ENCODE measurements at regions not wholly inside any gene's neighbourhood (a gene's known extent, or its start where the extent isn't known, plus 50 kb on each side); places are given as distances from the start of the nearest gene placed in this dataset.
A peak's percentile ranks its signal among the peaks of the same experiment; 100 is the strongest.

DNA sequence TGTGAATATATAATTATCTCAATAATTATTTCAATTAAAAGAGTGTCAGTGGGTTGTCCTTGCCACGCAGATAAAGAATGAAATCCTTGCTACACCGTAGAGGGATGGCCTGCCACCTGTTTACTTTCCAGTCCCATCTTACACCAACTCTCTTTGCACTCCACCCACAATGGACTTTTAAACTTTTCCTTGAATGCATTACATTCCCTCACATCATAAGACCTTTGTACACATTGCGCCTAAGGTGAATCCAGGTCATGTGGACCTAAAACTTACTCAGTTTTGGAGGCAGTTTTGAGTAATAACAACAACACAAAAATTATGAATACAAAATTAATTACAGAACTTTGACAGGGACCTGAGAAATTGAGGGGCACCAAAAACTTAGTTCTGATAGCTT is 78.7 kb upstream of the PDE5A start (continued):
- TF ChIP-seq, protein P1, sequence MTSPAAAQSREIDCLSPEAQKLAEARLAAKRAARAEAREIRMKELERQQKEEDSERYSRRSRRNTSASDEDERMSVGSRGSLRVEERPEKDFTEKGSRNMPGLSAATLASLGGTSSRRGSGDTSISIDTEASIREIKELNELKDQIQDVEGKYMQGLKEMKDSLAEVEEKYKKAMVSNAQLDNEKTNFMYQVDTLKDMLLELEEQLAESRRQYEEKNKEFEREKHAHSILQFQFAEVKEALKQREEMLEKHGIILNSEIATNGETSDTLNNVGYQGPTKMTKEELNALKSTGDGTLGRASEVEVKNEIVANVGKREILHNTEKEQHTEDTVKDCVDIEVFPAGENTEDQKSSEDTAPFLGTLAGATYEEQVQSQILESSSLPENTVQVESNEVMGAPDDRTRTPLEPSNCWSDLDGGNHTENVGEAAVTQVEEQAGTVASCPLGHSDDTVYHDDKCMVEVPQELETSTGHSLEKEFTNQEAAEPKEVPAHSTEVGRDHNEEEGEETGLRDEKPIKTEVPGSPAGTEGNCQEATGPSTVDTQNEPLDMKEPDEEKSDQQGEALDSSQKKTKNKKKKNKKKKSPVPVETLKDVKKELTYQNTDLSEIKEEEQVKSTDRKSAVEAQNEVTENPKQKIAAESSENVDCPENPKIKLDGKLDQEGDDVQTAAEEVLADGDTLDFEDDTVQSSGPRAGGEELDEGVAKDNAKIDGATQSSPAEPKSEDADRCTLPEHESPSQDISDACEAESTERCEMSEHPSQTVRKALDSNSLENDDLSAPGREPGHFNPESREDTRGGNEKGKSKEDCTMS (CRISPR knock-in tag; conservative IDR thresholded peaks at IDR 0.05): no peak
- TF ChIP-seq ZNF10 (CRISPR knock-in tag; IDR thresholded peaks at IDR 0.05; ENCODE audit: borderline replicate concordance, low read depth) (no peak), ZSCAN31 (CRISPR knock-in tag; IDR thresholded peaks at IDR 0.05; ENCODE audit: low read depth) (no peak), AGO1 (IDR thresholded peaks at IDR 0.05; ENCODE audit: low read depth, low read length, poor library complexity, severe bottlenecking) (no peak), HHEX (CRISPR knock-in tag; IDR thresholded peaks at IDR 0.05) (peak; percentile 59), ZKSCAN5 (CRISPR knock-in tag; IDR thresholded peaks at IDR 0.05) (no peak), ZNF816 (CRISPR knock-in tag; IDR thresholded peaks at IDR 0.05; ENCODE audit: borderline replicate concordance) (no peak), SSRP1 (CRISPR knock-in tag; IDR thresholded peaks at IDR 0.05) (no peak), HDAC2 (CRISPR knock-in tag; IDR thresholded peaks at IDR 0.05) (peak; percentile 79), ZNF720 (CRISPR knock-in tag; IDR thresholded peaks at IDR 0.05) (no peak), ZNF782 (CRISPR knock-in tag; IDR thresholded peaks at IDR 0.05; ENCODE audit: borderline replicate concordance) (no peak), IKZF4 (CRISPR knock-in tag; IDR thresholded peaks at IDR 0.05; ENCODE audit: borderline replicate concordance, low read depth, not compliant biosample characterization) (no peak), SCMH1 (CRISPR knock-in tag; IDR thresholded peaks at IDR 0.05; ENCODE audit: borderline replicate concordance) (no peak), KAT7 (CRISPR knock-in tag; IDR thresholded peaks at IDR 0.05; ENCODE audit: borderline replicate concordance) (no peak), RORA (CRISPR knock-in tag; IDR thresholded peaks at IDR 0.05) (no peak), CBX1 (IDR thresholded peaks at IDR 0.05; ENCODE audit: low read depth) (no peak), ZNF225 (CRISPR knock-in tag; IDR thresholded peaks at IDR 0.05) (no peak), ARNT2 (CRISPR knock-in tag; IDR thresholded peaks at IDR 0.05; ENCODE audit: low read depth) (no peak)
- TF ChIP-seq, protein P2, sequence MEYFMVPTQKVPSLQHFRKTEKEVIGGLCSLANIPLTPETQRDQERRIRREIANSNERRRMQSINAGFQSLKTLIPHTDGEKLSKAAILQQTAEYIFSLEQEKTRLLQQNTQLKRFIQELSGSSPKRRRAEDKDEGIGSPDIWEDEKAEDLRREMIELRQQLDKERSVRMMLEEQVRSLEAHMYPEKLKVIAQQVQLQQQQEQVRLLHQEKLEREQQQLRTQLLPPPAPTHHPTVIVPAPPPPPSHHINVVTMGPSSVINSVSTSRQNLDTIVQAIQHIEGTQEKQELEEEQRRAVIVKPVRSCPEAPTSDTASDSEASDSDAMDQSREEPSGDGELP (IDR thresholded peaks at IDR 0.05; ENCODE audit: borderline replicate concordance, low read depth): peak; percentile 26; the same call in 1 of the 2 replicates
- TF ChIP-seq, protein P3, sequence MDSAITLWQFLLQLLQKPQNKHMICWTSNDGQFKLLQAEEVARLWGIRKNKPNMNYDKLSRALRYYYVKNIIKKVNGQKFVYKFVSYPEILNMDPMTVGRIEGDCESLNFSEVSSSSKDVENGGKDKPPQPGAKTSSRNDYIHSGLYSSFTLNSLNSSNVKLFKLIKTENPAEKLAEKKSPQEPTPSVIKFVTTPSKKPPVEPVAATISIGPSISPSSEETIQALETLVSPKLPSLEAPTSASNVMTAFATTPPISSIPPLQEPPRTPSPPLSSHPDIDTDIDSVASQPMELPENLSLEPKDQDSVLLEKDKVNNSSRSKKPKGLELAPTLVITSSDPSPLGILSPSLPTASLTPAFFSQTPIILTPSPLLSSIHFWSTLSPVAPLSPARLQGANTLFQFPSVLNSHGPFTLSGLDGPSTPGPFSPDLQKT (CRISPR knock-in tag; IDR thresholded peaks at IDR 0.05; ENCODE audit: borderline replicate concordance): no peak
